GM12865 (cell line): ENCODE measurements at regions not wholly inside any gene's neighbourhood (a gene's known extent, or its start where the extent isn't known, plus 50 kb on each side); places are given as distances from the start of the nearest gene placed in this dataset.

Experiments
- DNase-seq: peaks from one replicate; pipeline ENCODE4 v3.0.0; 2010; ENCODE audit warnings: low read depth
- H3K4me3 ChIP-seq: 2 replicates; pipeline ENCODE4 v1.5.1; 2011; ENCODE audit warnings: mild to moderate bottlenecking, low read depth, low read length, control low read depth
- CTCF ChIP-seq: IDR thresholded peaks from 2 replicates; pipeline ENCODE4 v1.5.1; 2011; ENCODE audit warnings: low read length, control low read depth, low read depth, inconsistent platforms; ENCODE audit not compliant: insufficient read depth; ENCODE audit errors: missing control alignments

GRCh38 chr10:118805146-118805545 is 50.4 kb upstream of the CACUL1 start:
- no peak for TF ChIP-seq CTCF
- H3K4me3 ChIP-seq = no peak overlapping the region
- DNase-seq = no peak

- no peak for TF ChIP-seq CTCF
- no peak for DNase-seq
- no peak overlapping the region for H3K4me3 ChIP-seq
Observed at GRCh38 chr10:118807512-118808305, 52.9 kb upstream of the CACUL1 start.

- no peak overlapping the region for H3K4me3 ChIP-seq
- TF ChIP-seq CTCF = no peak
- no peak for DNase-seq
Observed at GRCh38 chr10:118808601-118809356, 54.0 kb upstream of the CACUL1 start.

- no peak overlapping the region for H3K4me3 ChIP-seq
- DNase-seq = no peak
- TF ChIP-seq CTCF = no peak
Observed at GRCh38 chr10:118809357-118810220, 54.8 kb upstream of the CACUL1 start.

- no peak for DNase-seq
- H3K4me3 ChIP-seq = no peak overlapping the region
- TF ChIP-seq CTCF = no peak
Observed at GRCh38 chr10:118810796-118811505, 56.2 kb upstream of the CACUL1 start.

GRCh38 chr10:118811675-118812392 is 57.1 kb upstream of the CACUL1 start:
- DNase-seq = no peak
- H3K4me3 ChIP-seq = no peak overlapping the region
- no peak for TF ChIP-seq CTCF
